ENCODE measurements at regions not wholly inside any gene's neighbourhood (a gene's known extent, or its start where the extent isn't known, plus 50 kb on each side); places are given as distances from the start of the nearest gene placed in this dataset.

- Histone ChIP-seq H3K36me3 (ENCODE audit: control insufficient read depth, low read depth, low read length) (no peaks in the 10 kb centered on the region), H3K27me3 (ENCODE audit: control insufficient read depth, insufficient read depth, low read length) (no peaks in the 10 kb centered on the region), H3K4me1 (ENCODE audit: control insufficient read depth, low read depth, low read length) (no peaks in the 10 kb centered on the region), H3K9me3 (ENCODE audit: control insufficient read depth, low read depth, low read length) (no peaks in the 10 kb centered on the region), H3K27ac (ENCODE audit: low read length) (no peak overlapping the region), H3K4me3 (ENCODE audit: low read length) (no peak overlapping the region), H3K9ac (ENCODE audit: low read length) (no peak overlapping the region)
Measured at GRCh38 chr4:19727141-19727540, 524.6 kb upstream of the SLIT2 start.

- H3K4me3 ChIP-seq (ENCODE audit: low read length) = no peak overlapping the region
- H3K36me3 ChIP-seq (ENCODE audit: control insufficient read depth, low read depth, low read length) = no peaks in the 10 kb centered on the region
- H3K27ac ChIP-seq (ENCODE audit: low read length) = no peak overlapping the region
Measured at GRCh38 chr4:19725130-19725529, 526.6 kb upstream of the SLIT2 start.

GRCh38 chr4:19722404-19722803 lies 529.3 kb upstream of the SLIT2 start:
- H3K27ac ChIP-seq (ENCODE audit: low read length) = no peak overlapping the region
- no peaks in the 10 kb centered on the region for H3K9me3 ChIP-seq (ENCODE audit: control insufficient read depth, low read depth, low read length)
- H3K4me1 ChIP-seq (ENCODE audit: control insufficient read depth, low read depth, low read length) = no peaks in the 10 kb centered on the region
- no peak overlapping the region for H3K9ac ChIP-seq (ENCODE audit: low read length)
- no peaks in the 10 kb centered on the region for H3K36me3 ChIP-seq (ENCODE audit: control insufficient read depth, low read depth, low read length)
- H3K27me3 ChIP-seq (ENCODE audit: control insufficient read depth, insufficient read depth, low read length) = no peaks in the 10 kb centered on the region
- no peak overlapping the region for H3K4me3 ChIP-seq (ENCODE audit: low read length)

More at GRCh38 chr4:19725130-19725529, 526.6 kb upstream of the SLIT2 start:
- Histone ChIP-seq H3K9ac (ENCODE audit: low read length) (no peak overlapping the region), H3K9me3 (ENCODE audit: control insufficient read depth, low read depth, low read length) (no peaks in the 10 kb centered on the region), H3K4me1 (ENCODE audit: control insufficient read depth, low read depth, low read length) (no peaks in the 10 kb centered on the region), H3K27me3 (ENCODE audit: control insufficient read depth, insufficient read depth, low read length) (no peaks in the 10 kb centered on the region)

GRCh38 chr4:19721587-19721986 lies 530.1 kb upstream of the SLIT2 start:
- Histone ChIP-seq H3K4me3 (ENCODE audit: low read length) (no peak overlapping the region), H3K9me3 (ENCODE audit: control insufficient read depth, low read depth, low read length) (no peaks in the 10 kb centered on the region), H3K36me3 (ENCODE audit: control insufficient read depth, low read depth, low read length) (no peaks in the 10 kb centered on the region), H3K27me3 (ENCODE audit: control insufficient read depth, insufficient read depth, low read length) (no peaks in the 10 kb centered on the region), H3K4me1 (ENCODE audit: control insufficient read depth, low read depth, low read length) (no peaks in the 10 kb centered on the region), H3K27ac (ENCODE audit: low read length) (no peak overlapping the region), H3K9ac (ENCODE audit: low read length) (no peak overlapping the region)

GRCh38 chr4:19720610-19721009 lies 531.1 kb upstream of the SLIT2 start:
- Histone ChIP-seq H3K4me1 (ENCODE audit: control insufficient read depth, low read depth, low read length) (no peaks in the 10 kb centered on the region), H3K9ac (ENCODE audit: low read length) (no peak overlapping the region), H3K9me3 (ENCODE audit: control insufficient read depth, low read depth, low read length) (no peaks in the 10 kb centered on the region), H3K4me3 (ENCODE audit: low read length) (no peak overlapping the region), H3K27me3 (ENCODE audit: control insufficient read depth, insufficient read depth, low read length) (no peaks in the 10 kb centered on the region), H3K36me3 (ENCODE audit: control insufficient read depth, low read depth, low read length) (no peaks in the 10 kb centered on the region), H3K27ac (ENCODE audit: low read length) (no peak overlapping the region)

GRCh38 chr4:19720190-19720589 lies 531.5 kb upstream of the SLIT2 start:
- Histone ChIP-seq H3K27ac (ENCODE audit: low read length) (no peak overlapping the region), H3K36me3 (ENCODE audit: control insufficient read depth, low read depth, low read length) (no peaks in the 10 kb centered on the region), H3K9me3 (ENCODE audit: control insufficient read depth, low read depth, low read length) (no peaks in the 10 kb centered on the region), H3K4me1 (ENCODE audit: control insufficient read depth, low read depth, low read length) (no peaks in the 10 kb centered on the region), H3K27me3 (ENCODE audit: control insufficient read depth, insufficient read depth, low read length) (no peaks in the 10 kb centered on the region), H3K9ac (ENCODE audit: low read length) (no peak overlapping the region), H3K4me3 (ENCODE audit: low read length) (no peak overlapping the region)

GRCh38 chr4:19711871-19712270 lies 539.8 kb upstream of the SLIT2 start:
- Histone ChIP-seq H3K27me3 (ENCODE audit: control insufficient read depth, insufficient read depth, low read length) (no peaks in the 10 kb centered on the region), H3K9me3 (ENCODE audit: control insufficient read depth, low read depth, low read length) (no peaks in the 10 kb centered on the region), H3K27ac (ENCODE audit: low read length) (no peak overlapping the region)

GRCh38 chr4:19707876-19708275 lies 543.8 kb upstream of the SLIT2 start:
- Histone ChIP-seq H3K27me3 (ENCODE audit: control insufficient read depth, insufficient read depth, low read length) (no peaks in the 10 kb centered on the region), H3K9ac (ENCODE audit: low read length) (no peak overlapping the region), H3K4me1 (ENCODE audit: control insufficient read depth, low read depth, low read length) (no peaks in the 10 kb centered on the region), H3K27ac (ENCODE audit: low read length) (no peak overlapping the region), H3K36me3 (ENCODE audit: control insufficient read depth, low read depth, low read length) (no peaks in the 10 kb centered on the region), H3K9me3 (ENCODE audit: control insufficient read depth, low read depth, low read length) (no peaks in the 10 kb centered on the region), H3K4me3 (ENCODE audit: low read length) (no peak overlapping the region)

More at GRCh38 chr4:19711871-19712270, 539.8 kb upstream of the SLIT2 start:
- Histone ChIP-seq H3K9ac (ENCODE audit: low read length) (no peak overlapping the region), H3K36me3 (ENCODE audit: control insufficient read depth, low read depth, low read length) (no peaks in the 10 kb centered on the region), H3K4me3 (ENCODE audit: low read length) (no peak overlapping the region), H3K4me1 (ENCODE audit: control insufficient read depth, low read depth, low read length) (no peaks in the 10 kb centered on the region)

GRCh38 chr4:19703391-19703790 lies 548.3 kb upstream of the SLIT2 start:
- no peak overlapping the region for H3K4me3 ChIP-seq (ENCODE audit: low read length)
- no peaks in the 10 kb centered on the region for H3K4me1 ChIP-seq (ENCODE audit: control insufficient read depth, low read depth, low read length)
- H3K9me3 ChIP-seq (ENCODE audit: control insufficient read depth, low read depth, low read length) = no peaks in the 10 kb centered on the region
- H3K9ac ChIP-seq (ENCODE audit: low read length) = no peak overlapping the region
- H3K36me3 ChIP-seq (ENCODE audit: control insufficient read depth, low read depth, low read length) = no peaks in the 10 kb centered on the region
- no peaks in the 10 kb centered on the region for H3K27me3 ChIP-seq (ENCODE audit: control insufficient read depth, insufficient read depth, low read length)
- no peak overlapping the region for H3K27ac ChIP-seq (ENCODE audit: low read length)

GRCh38 chr4:19700992-19701391 lies 550.7 kb upstream of the SLIT2 start:
- Histone ChIP-seq H3K27ac (ENCODE audit: low read length) (no peak overlapping the region), H3K4me1 (ENCODE audit: control insufficient read depth, low read depth, low read length) (no peaks in the 10 kb centered on the region), H3K4me3 (ENCODE audit: low read length) (no peak overlapping the region), H3K27me3 (ENCODE audit: control insufficient read depth, insufficient read depth, low read length) (no peaks in the 10 kb centered on the region), H3K36me3 (ENCODE audit: control insufficient read depth, low read depth, low read length) (no peaks in the 10 kb centered on the region), H3K9ac (ENCODE audit: low read length) (no peak overlapping the region), H3K9me3 (ENCODE audit: control insufficient read depth, low read depth, low read length) (no peaks in the 10 kb centered on the region)

- no peak overlapping the region for H3K9ac ChIP-seq (ENCODE audit: low read length)
- no peaks in the 10 kb centered on the region for H3K4me1 ChIP-seq (ENCODE audit: control insufficient read depth, low read depth, low read length)
- no peak overlapping the region for H3K4me3 ChIP-seq (ENCODE audit: low read length)
- H3K27ac ChIP-seq (ENCODE audit: low read length) = no peak overlapping the region
- H3K9me3 ChIP-seq (ENCODE audit: control insufficient read depth, low read depth, low read length) = no peaks in the 10 kb centered on the region
- no peaks in the 10 kb centered on the region for H3K27me3 ChIP-seq (ENCODE audit: control insufficient read depth, insufficient read depth, low read length)
- H3K36me3 ChIP-seq (ENCODE audit: control insufficient read depth, low read depth, low read length) = no peaks in the 10 kb centered on the region
Measured at GRCh38 chr4:19698961-19699360, 552.7 kb upstream of the SLIT2 start.

GRCh38 chr4:19694812-19695211 lies 556.9 kb upstream of the SLIT2 start:
- Histone ChIP-seq H3K4me3 (ENCODE audit: low read length) (no peak overlapping the region), H3K27ac (ENCODE audit: low read length) (no peak overlapping the region), H3K9ac (ENCODE audit: low read length) (no peak overlapping the region), H3K4me1 (ENCODE audit: control insufficient read depth, low read depth, low read length) (no peaks in the 10 kb centered on the region), H3K9me3 (ENCODE audit: control insufficient read depth, low read depth, low read length) (no peaks in the 10 kb centered on the region), H3K36me3 (ENCODE audit: control insufficient read depth, low read depth, low read length) (no peaks in the 10 kb centered on the region), H3K27me3 (ENCODE audit: control insufficient read depth, insufficient read depth, low read length) (no peaks in the 10 kb centered on the region)

Data from iPS-18a (cell line).